ENCODE measurements at regions not wholly inside any gene's neighbourhood (a gene's known extent, or its start where the extent isn't known, plus 50 kb on each side); places are given as distances from the start of the nearest gene placed in this dataset.

DNA sequence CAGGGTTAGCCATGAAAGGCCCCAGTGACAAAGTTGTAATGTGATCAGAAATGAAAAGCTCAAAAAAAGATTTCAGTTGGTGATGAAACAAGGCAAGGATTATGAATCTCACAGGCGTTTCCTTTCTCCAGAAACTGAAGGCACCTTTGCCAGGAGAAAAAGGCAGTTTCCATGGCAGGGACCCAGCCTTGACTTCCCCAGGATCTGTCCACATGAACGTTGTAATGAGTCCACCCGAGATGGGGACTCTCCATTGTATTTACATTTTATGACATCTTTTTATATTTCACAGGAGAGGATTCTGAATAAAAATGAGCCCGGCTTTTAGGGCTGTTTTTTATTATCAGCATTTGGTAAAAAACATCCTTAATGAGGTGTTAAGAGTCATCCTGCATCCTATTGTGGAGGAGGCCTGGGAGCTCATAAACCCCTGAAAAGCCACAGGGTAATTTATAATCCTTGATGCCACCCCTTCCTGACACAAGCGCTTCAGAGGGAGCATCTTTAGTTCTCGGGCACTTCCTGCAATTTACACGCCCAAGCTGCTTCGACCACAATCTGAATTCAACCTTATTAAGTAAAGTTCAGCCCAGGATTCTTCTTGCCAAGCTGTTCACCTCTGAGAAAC is 74.1 kb upstream of the SALL4 start:
- TF ChIP-seq, protein P1, sequence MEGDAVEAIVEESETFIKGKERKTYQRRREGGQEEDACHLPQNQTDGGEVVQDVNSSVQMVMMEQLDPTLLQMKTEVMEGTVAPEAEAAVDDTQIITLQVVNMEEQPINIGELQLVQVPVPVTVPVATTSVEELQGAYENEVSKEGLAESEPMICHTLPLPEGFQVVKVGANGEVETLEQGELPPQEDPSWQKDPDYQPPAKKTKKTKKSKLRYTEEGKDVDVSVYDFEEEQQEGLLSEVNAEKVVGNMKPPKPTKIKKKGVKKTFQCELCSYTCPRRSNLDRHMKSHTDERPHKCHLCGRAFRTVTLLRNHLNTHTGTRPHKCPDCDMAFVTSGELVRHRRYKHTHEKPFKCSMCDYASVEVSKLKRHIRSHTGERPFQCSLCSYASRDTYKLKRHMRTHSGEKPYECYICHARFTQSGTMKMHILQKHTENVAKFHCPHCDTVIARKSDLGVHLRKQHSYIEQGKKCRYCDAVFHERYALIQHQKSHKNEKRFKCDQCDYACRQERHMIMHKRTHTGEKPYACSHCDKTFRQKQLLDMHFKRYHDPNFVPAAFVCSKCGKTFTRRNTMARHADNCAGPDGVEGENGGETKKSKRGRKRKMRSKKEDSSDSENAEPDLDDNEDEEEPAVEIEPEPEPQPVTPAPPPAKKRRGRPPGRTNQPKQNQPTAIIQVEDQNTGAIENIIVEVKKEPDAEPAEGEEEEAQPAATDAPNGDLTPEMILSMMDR (IDR thresholded peaks at IDR 0.05 in 4 of 5, conservative IDR thresholded peaks at IDR 0.05 in 1 of 5) = no peak
- no peak for TF ChIP-seq POLR2A (IDR thresholded peaks at IDR 0.05)
